ENCODE measurements at regions not wholly inside any gene's neighbourhood (a gene's known extent, or its start where the extent isn't known, plus 50 kb on each side); places are given as distances from the start of the nearest gene placed in this dataset.

DNA sequence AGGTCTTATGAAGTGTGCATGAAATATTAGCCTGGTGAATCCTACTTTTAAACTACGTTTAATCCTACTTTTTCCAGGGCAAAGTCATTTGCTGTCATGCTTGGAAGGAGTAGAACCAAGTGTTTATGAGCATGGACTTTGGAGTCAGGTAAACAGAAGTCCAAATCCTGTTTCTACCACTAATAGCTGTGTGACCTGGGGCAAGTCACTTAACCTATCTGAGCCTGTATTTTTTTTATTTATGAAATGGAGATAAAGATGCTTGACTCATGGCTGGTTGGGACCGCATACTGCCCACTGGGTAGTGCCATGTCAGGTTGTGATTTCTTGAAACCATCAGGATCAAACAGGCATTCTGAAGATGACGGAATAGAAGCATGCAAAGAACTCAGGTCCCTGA is 249.6 kb downstream of the BAMBI start:
- Mint-ChIP-seq H3K27me3 (ENCODE audit: unreplicated experiment) (peaks cover 11% of the 10 kb centered on the region), H3K4me1 (ENCODE audit: low read depth, unreplicated experiment) (no peaks in the 10 kb centered on the region), H3K36me3 (ENCODE audit: unreplicated experiment) (no peaks in the 10 kb centered on the region), H3K27ac (ENCODE audit: unreplicated experiment) (no peak overlapping the region), H3K9me3 (ENCODE audit: unreplicated experiment) (peaks cover 2% of the 10 kb centered on the region), H3K4me3 (ENCODE audit: unreplicated experiment) (no peak overlapping the region)
- DNase-seq = no peak
- no peak for TF ChIP-seq CTCF (IDR thresholded peaks at IDR 0.05; ENCODE audit: partially characterized antibody, unreplicated experiment)

- H3K36me3 Mint-ChIP-seq (ENCODE audit: unreplicated experiment) = no peaks in the 10 kb centered on the region
- H3K4me1 Mint-ChIP-seq (ENCODE audit: low read depth, unreplicated experiment) = no peaks in the 10 kb centered on the region
- no peak for TF ChIP-seq CTCF (IDR thresholded peaks at IDR 0.05; ENCODE audit: partially characterized antibody, unreplicated experiment)
- H3K27ac Mint-ChIP-seq (ENCODE audit: unreplicated experiment) = no peak overlapping the region
- H3K27me3 Mint-ChIP-seq (ENCODE audit: unreplicated experiment) = peaks cover 4% of the 10 kb centered on the region
- H3K4me3 Mint-ChIP-seq (ENCODE audit: unreplicated experiment) = no peak overlapping the region
- no peaks in the 10 kb centered on the region for H3K9me3 Mint-ChIP-seq (ENCODE audit: unreplicated experiment)
- no peak for DNase-seq
Measured at GRCh38 chr10:28928484-28928883, 251.2 kb downstream of the BAMBI start.

DNA sequence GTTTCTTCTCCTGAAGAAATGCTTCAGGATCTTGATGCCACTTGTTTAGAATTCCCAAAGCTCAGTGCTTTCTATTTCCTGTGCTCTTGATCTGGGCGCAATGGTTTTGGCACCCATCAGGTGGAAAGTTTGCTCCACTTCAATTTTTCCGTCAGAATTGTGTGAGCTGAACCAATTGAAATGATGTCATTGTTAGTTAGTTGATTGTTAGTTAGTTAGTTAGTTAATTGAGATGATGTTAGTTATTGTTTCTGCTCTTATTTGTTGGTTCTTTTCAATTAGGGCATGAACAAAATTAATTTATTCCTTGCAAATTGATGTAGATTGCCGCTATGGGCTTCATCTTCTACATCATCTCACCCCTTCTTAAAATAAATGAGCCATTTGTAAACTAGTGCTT is 252.6 kb downstream of the BAMBI start:
- peaks cover under 1% of the 10 kb centered on the region for H3K27me3 Mint-ChIP-seq (ENCODE audit: unreplicated experiment)
- no peak for DNase-seq
- no peaks in the 10 kb centered on the region for H3K9me3 Mint-ChIP-seq (ENCODE audit: unreplicated experiment)
- no peak for TF ChIP-seq CTCF (IDR thresholded peaks at IDR 0.05; ENCODE audit: partially characterized antibody, unreplicated experiment)
- H3K27ac Mint-ChIP-seq (ENCODE audit: unreplicated experiment) = no peak overlapping the region
- H3K36me3 Mint-ChIP-seq (ENCODE audit: unreplicated experiment) = no peaks in the 10 kb centered on the region
- H3K4me3 Mint-ChIP-seq (ENCODE audit: unreplicated experiment) = no peak overlapping the region
- no peaks in the 10 kb centered on the region for H3K4me1 Mint-ChIP-seq (ENCODE audit: low read depth, unreplicated experiment)

GRCh38 chr10:28930514-28931495 is 253.5 kb downstream of the BAMBI start:
- H3K4me1 Mint-ChIP-seq (ENCODE audit: low read depth, unreplicated experiment) = no peaks in the 10 kb centered on the region
- no peaks in the 10 kb centered on the region for H3K36me3 Mint-ChIP-seq (ENCODE audit: unreplicated experiment)
- no peaks in the 10 kb centered on the region for H3K9me3 Mint-ChIP-seq (ENCODE audit: unreplicated experiment)
- no peaks in the 10 kb centered on the region for H3K27me3 Mint-ChIP-seq (ENCODE audit: unreplicated experiment)
- H3K4me3 Mint-ChIP-seq (ENCODE audit: unreplicated experiment) = no peak overlapping the region
- H3K27ac Mint-ChIP-seq (ENCODE audit: unreplicated experiment) = no peak overlapping the region
- no peak for DNase-seq
- no peak for TF ChIP-seq CTCF (IDR thresholded peaks at IDR 0.05; ENCODE audit: partially characterized antibody, unreplicated experiment)

DNA sequence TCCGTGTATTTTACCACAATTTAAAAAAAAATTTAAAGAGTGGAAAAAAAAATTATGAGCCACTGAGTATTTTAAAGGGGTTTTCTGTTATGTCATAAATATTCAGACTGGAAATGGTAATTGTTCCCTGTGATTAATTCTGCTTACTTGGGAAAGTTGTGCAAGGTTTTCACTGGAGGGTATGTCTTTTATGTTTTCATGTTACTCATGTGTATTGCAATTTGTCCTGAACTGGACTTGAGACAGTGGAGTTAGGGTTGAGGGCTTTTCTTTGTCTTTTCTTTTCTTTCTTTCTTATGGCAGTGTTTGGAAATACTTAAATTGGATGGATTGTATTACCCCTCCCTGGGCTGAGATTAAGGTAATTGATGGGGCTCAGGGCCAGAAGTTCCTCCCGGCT is 257.7 kb downstream of the BAMBI start:
- H3K4me1 Mint-ChIP-seq (ENCODE audit: low read depth, unreplicated experiment) = no peaks in the 10 kb centered on the region
- TF ChIP-seq CTCF (IDR thresholded peaks at IDR 0.05; ENCODE audit: partially characterized antibody, unreplicated experiment) = no peak
- DNase-seq = no peak
- no peak overlapping the region for H3K27ac Mint-ChIP-seq (ENCODE audit: unreplicated experiment)
- H3K9me3 Mint-ChIP-seq (ENCODE audit: unreplicated experiment) = no peaks in the 10 kb centered on the region
- H3K36me3 Mint-ChIP-seq (ENCODE audit: unreplicated experiment) = no peaks in the 10 kb centered on the region
- no peak overlapping the region for H3K4me3 Mint-ChIP-seq (ENCODE audit: unreplicated experiment)
- H3K27me3 Mint-ChIP-seq (ENCODE audit: unreplicated experiment) = peaks cover 2% of the 10 kb centered on the region
